Smooth muscle cell (in vitro differentiated cells): ENCODE measurements at regions not wholly inside any gene's neighbourhood (a gene's known extent, or its start where the extent isn't known, plus 50 kb on each side); places are given as distances from the start of the nearest gene placed in this dataset.

Source experiments
- DNase-seq: peaks from one replicate; lab custom pipeline; 2025; ENCODE audit not compliant: unreplicated experiment; lab: John Stamatoyannopoulos, UW
- H2AFZ ChIP-seq: fragments of 200-600 bp; sonication (generic); 2 replicates; pipeline ENCODE4 v1.6.0; 2016; ENCODE audit warnings: antibody characterized with exemption, low read depth, mild to moderate bottlenecking
- H3F3A ChIP-seq: fragments of 200-600 bp; sonication (generic); 2 replicates; pipeline ENCODE4 v1.6.0; 2017; ENCODE audit warnings: antibody characterized with exemption, low read depth
- H3K27ac ChIP-seq: fragments of 200-600 bp; sonication (generic); 2 replicates; pipeline ENCODE4 v1.5.1; 2016; ENCODE audit warnings: low read depth, mild to moderate bottlenecking
- H3K27me3 ChIP-seq: fragments of 200-600 bp; sonication (generic); 2 replicates; pipeline ENCODE4 v1.6.1; 2016; ENCODE audit warnings: low read depth, mild to moderate bottlenecking
- H3K36me3 ChIP-seq: fragments of 200-600 bp; sonication (generic); 2 replicates; pipeline ENCODE4 v1.5.1; 2016; ENCODE audit warnings: low read depth
- H3K4me1 ChIP-seq: fragments of 200-600 bp; sonication (generic); 2 replicates; pipeline ENCODE4 v1.5.1; 2016; ENCODE audit warnings: low read depth
- H3K4me2 ChIP-seq: fragments of 200-600 bp; sonication (generic); 2 replicates; pipeline ENCODE4 v1.6.0; 2016; ENCODE audit warnings: mild to moderate bottlenecking
- H3K4me3 ChIP-seq: fragments of 200-600 bp; sonication (generic); 2 replicates; pipeline ENCODE4 v1.5.1; 2016; ENCODE audit warnings: mild to moderate bottlenecking
- H3K79me2 ChIP-seq: fragments of 200-600 bp; sonication (generic); 2 replicates; pipeline ENCODE4 v1.6.0; 2016; ENCODE audit warnings: low read depth, mild to moderate bottlenecking
- H3K9ac ChIP-seq: fragments of 200-600 bp; sonication (generic); 2 replicates; pipeline ENCODE4 v1.6.0; 2016; ENCODE audit warnings: low read depth
- H3K9me3 ChIP-seq: fragments of 200-600 bp; sonication (generic); replicated peaks from 2 replicates; pipeline ENCODE4 v1.5.1; 2016; ENCODE audit warnings: low read depth
- H4K20me1 ChIP-seq: fragments of 200-600 bp; sonication (generic); 2 replicates; pipeline ENCODE4 v1.6.0; 2016; ENCODE audit warnings: low read depth
- CTCF ChIP-seq: fragments of 200-600 bp; sonication (generic); IDR thresholded peaks from 2 replicates; pipeline ENCODE4 v1.5.1; 2017; ENCODE audit warnings: borderline replicate concordance, mild to moderate bottlenecking, antibody characterized with exemption; ENCODE audit not compliant: insufficient read depth, poor library complexity, severe bottlenecking
- WGBS: methylation state at CpG from one replicate; pipeline ENCODE4 v1.1.7; 2016; ENCODE audit warnings: low lambda C conversion rate; 5-methylcytosine and 5-hydroxymethylcytosine counted together

- no peak for TF ChIP-seq CTCF
- no peak overlapping the region for H2AFZ ChIP-seq
- 91% methylated on average over 5 of the region's 5 CpGs for WGBS
- H3K27me3 ChIP-seq = no peaks in the 10 kb centered on the region
- H3F3A ChIP-seq = no peaks in the 10 kb centered on the region
- no peaks in the 10 kb centered on the region for H3K9me3 ChIP-seq
- H3K27ac ChIP-seq = no peak overlapping the region
- H3K4me2 ChIP-seq = no peak overlapping the region
- no peak overlapping the region for H3K4me3 ChIP-seq
- H3K9ac ChIP-seq = no peak overlapping the region
- no peaks in the 10 kb centered on the region for H3K36me3 ChIP-seq
- H3K4me1 ChIP-seq = no peaks in the 10 kb centered on the region
- DNase-seq = no peak
- no peaks in the 10 kb centered on the region for H3K79me2 ChIP-seq
- H4K20me1 ChIP-seq = no peaks in the 10 kb centered on the region
Observed at GRCh38 chr2:21567395-21567794, 443.6 kb downstream of the TDRD15 start.

DNA sequence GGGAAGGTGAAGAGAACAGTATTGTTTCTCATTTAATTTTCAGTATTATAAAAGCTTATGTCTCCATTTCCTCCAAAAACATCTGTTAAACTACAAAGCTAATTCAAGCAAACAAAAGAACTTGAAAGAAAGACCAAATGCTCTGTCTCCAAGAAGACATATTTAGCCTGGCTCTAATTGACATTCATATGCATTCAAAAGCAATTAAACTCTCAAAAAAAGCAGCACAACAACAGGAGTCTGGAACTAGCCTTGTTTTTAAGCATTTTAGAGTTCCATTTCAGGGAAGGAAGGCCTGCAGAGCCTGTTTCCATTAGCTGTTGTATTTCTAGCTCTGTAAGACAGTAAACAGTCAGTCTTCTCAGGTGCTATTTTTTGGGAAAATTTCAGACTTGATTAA lies 447.9 kb downstream of the TDRD15 start:
- Histone ChIP-seq H3K9me3 (no peaks in the 10 kb centered on the region), H3K27me3 (no peaks in the 10 kb centered on the region), H3K4me3 (no peak overlapping the region), H3K79me2 (no peaks in the 10 kb centered on the region), H3K9ac (no peak overlapping the region), H4K20me1 (no peaks in the 10 kb centered on the region), H3K27ac (no peak overlapping the region), H2AFZ (no peak overlapping the region), H3K36me3 (no peaks in the 10 kb centered on the region), H3F3A (no peaks in the 10 kb centered on the region), H3K4me1 (no peaks in the 10 kb centered on the region), H3K4me2 (no peak overlapping the region)
- no peak for DNase-seq
- no peak for TF ChIP-seq CTCF

- DNase-seq = no peak
- no peak for TF ChIP-seq CTCF
- H3K9me3 ChIP-seq = no peaks in the 10 kb centered on the region
- H4K20me1 ChIP-seq = no peaks in the 10 kb centered on the region
- H3K4me2 ChIP-seq = no peak overlapping the region
- no peak overlapping the region for H3K9ac ChIP-seq
- no peaks in the 10 kb centered on the region for H3K4me1 ChIP-seq
- no peaks in the 10 kb centered on the region for H3K79me2 ChIP-seq
- H2AFZ ChIP-seq = no peak overlapping the region
- no peaks in the 10 kb centered on the region for H3K36me3 ChIP-seq
- no peaks in the 10 kb centered on the region for H3F3A ChIP-seq
- no peaks in the 10 kb centered on the region for H3K27me3 ChIP-seq
- 100% methylated on average over 1 of the region's 1 CpG for WGBS
- H3K4me3 ChIP-seq = no peak overlapping the region
- no peak overlapping the region for H3K27ac ChIP-seq
Observed at GRCh38 chr2:21580391-21580790, 456.6 kb downstream of the TDRD15 start.

- no peaks in the 10 kb centered on the region for H3K79me2 ChIP-seq
- no peaks in the 10 kb centered on the region for H3F3A ChIP-seq
- DNase-seq = no peak
- H3K27me3 ChIP-seq = no peaks in the 10 kb centered on the region
- H2AFZ ChIP-seq = no peak overlapping the region
- H3K4me1 ChIP-seq = no peaks in the 10 kb centered on the region
- no peaks in the 10 kb centered on the region for H3K9me3 ChIP-seq
- no peaks in the 10 kb centered on the region for H4K20me1 ChIP-seq
- no peaks in the 10 kb centered on the region for H3K36me3 ChIP-seq
- no peak overlapping the region for H3K27ac ChIP-seq
- H3K4me2 ChIP-seq = no peak overlapping the region
- no peak overlapping the region for H3K4me3 ChIP-seq
- no peak for TF ChIP-seq CTCF
- no peak overlapping the region for H3K9ac ChIP-seq
Observed at GRCh38 chr2:21585881-21586280, 462.1 kb downstream of the TDRD15 start.
